DMS79 (cell line): ENCODE measurements at regions not wholly inside any gene's neighbourhood (a gene's known extent, or its start where the extent isn't known, plus 50 kb on each side); places are given as distances from the start of the nearest gene placed in this dataset.

Experiments used
- DNase-seq: peaks from one replicate; lab custom pipeline; 2025; lab: John Stamatoyannopoulos, UW

- no peak for DNase-seq
Observed at GRCh38 chr4:126686491-126686890, 946.3 kb upstream of the INTU start.

- no peak for DNase-seq
Observed at GRCh38 chr4:126687655-126688358, 945.0 kb upstream of the INTU start.

- no peak for DNase-seq
Observed at GRCh38 chr4:126691797-126692196, 941.0 kb upstream of the INTU start.

GRCh38 chr4:126697748-126698147 lies 935.0 kb upstream of the INTU start:
- no peak for DNase-seq

- DNase-seq, result no peak
Observed at GRCh38 chr4:126698224-126698623, 934.5 kb upstream of the INTU start.

- no peak for DNase-seq
Observed at GRCh38 chr4:126701756-126702155, 931.0 kb upstream of the INTU start.

GRCh38 chr4:126702747-126703146 lies 930.0 kb upstream of the INTU start:
- no peak for DNase-seq

- DNase-seq, result no peak
Observed at GRCh38 chr4:126705266-126705665, 927.5 kb upstream of the INTU start.

- no peak for DNase-seq
Observed at GRCh38 chr4:126708716-126709115, 924.0 kb upstream of the INTU start.

GRCh38 chr4:126710935-126711334 lies 921.8 kb upstream of the INTU start:
- DNase-seq, result no peak

- no peak for DNase-seq
Observed at GRCh38 chr4:126715067-126715466, 917.7 kb upstream of the INTU start.

GRCh38 chr4:126715681-126716080 lies 917.1 kb upstream of the INTU start:
- DNase-seq, result no peak

GRCh38 chr4:126718136-126718535 lies 914.6 kb upstream of the INTU start:
- no peak for DNase-seq

GRCh38 chr4:126719852-126720251 lies 912.9 kb upstream of the INTU start:
- DNase-seq, result no peak

GRCh38 chr4:126725906-126726305 lies 906.9 kb upstream of the INTU start:
- no peak for DNase-seq

- DNase-seq, result no peak
Observed at GRCh38 chr4:126727461-126727860, 905.3 kb upstream of the INTU start.

GRCh38 chr4:126731062-126731461 lies 901.7 kb upstream of the INTU start:
- no peak for DNase-seq

GRCh38 chr4:126733301-126733700 lies 899.5 kb upstream of the INTU start:
- no peak for DNase-seq

GRCh38 chr4:126734465-126734864 lies 898.3 kb upstream of the INTU start:
- no peak for DNase-seq

- DNase-seq, result no peak
Observed at GRCh38 chr4:126735294-126736132, 897.2 kb upstream of the INTU start.

- no peak for DNase-seq
Observed at GRCh38 chr4:126736133-126736518, 896.6 kb upstream of the INTU start.

- no peak for DNase-seq
Observed at GRCh38 chr4:126737899-126738526, 894.7 kb upstream of the INTU start.

GRCh38 chr4:126738527-126738923 lies 894.2 kb upstream of the INTU start:
- DNase-seq, result no peak
